ENCODE measurements at regions not wholly inside any gene's neighbourhood (a gene's known extent, or its start where the extent isn't known, plus 50 kb on each side); places are given as distances from the start of the nearest gene placed in this dataset.

DNA sequence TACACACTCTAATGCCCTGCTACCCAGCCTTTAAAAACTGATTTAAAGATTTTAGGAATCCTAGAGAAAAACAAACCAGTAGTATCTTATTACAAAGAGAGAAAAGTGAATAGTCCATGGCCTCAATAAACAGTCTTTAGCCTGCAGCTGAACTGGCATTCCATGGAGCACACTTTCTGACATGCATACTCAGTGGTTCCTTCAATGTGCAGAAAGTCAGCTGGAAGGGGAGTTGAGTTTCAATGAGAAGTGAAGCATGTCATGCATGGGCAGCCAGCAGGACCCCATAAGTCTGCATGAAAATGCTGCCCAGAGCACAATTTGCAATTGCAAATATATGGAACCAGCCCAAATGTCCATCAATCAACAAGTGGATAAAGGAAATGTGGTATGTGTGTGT, 273.7 kb downstream of the UQCRFS1 start (continued):
- TF ChIP-seq, protein P1, sequence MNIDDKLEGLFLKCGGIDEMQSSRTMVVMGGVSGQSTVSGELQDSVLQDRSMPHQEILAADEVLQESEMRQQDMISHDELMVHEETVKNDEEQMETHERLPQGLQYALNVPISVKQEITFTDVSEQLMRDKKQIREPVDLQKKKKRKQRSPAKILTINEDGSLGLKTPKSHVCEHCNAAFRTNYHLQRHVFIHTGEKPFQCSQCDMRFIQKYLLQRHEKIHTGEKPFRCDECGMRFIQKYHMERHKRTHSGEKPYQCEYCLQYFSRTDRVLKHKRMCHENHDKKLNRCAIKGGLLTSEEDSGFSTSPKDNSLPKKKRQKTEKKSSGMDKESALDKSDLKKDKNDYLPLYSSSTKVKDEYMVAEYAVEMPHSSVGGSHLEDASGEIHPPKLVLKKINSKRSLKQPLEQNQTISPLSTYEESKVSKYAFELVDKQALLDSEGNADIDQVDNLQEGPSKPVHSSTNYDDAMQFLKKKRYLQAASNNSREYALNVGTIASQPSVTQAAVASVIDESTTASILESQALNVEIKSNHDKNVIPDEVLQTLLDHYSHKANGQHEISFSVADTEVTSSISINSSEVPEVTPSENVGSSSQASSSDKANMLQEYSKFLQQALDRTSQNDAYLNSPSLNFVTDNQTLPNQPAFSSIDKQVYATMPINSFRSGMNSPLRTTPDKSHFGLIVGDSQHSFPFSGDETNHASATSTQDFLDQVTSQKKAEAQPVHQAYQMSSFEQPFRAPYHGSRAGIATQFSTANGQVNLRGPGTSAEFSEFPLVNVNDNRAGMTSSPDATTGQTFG (tag by site-specific recombination; IDR thresholded peaks at IDR 0.05; ENCODE audit: borderline replicate concordance): no peak

DNA sequence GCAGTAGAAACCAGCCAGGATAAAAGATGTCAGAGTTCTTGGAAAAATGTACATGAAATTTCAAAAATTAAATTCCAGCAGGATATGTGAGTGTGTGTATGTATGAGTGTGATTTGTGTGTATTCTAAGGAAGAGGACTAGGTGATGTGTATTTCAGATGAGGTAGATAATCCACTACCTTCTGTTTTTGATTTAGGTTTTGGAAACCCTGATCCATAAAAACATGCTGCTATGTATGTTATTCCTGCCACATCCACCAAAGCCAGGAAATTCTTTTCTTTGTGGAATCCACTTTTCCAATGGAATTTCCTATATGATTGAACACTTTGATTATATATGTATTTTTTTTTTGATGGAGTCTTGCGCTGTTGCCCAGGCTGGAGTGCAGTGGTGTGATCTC, 276.9 kb downstream of the UQCRFS1 start:
- CTCF ChIA-PET: interaction anchor here (0.7 to 1.4 kb wide), 2 partner anchors 21 to 311 kb away, joined by 3 to 4 read pairs; no protein-coding TSS in a partner anchor
- no peak for TF ChIP-seq ZNF221 (tag by site-specific recombination; IDR thresholded peaks at IDR 0.05; ENCODE audit: borderline replicate concordance)
- no peak for TF ChIP-seq SCRT2 (tag by site-specific recombination; IDR thresholded peaks at IDR 0.05)
- TF ChIP-seq, protein P2, sequence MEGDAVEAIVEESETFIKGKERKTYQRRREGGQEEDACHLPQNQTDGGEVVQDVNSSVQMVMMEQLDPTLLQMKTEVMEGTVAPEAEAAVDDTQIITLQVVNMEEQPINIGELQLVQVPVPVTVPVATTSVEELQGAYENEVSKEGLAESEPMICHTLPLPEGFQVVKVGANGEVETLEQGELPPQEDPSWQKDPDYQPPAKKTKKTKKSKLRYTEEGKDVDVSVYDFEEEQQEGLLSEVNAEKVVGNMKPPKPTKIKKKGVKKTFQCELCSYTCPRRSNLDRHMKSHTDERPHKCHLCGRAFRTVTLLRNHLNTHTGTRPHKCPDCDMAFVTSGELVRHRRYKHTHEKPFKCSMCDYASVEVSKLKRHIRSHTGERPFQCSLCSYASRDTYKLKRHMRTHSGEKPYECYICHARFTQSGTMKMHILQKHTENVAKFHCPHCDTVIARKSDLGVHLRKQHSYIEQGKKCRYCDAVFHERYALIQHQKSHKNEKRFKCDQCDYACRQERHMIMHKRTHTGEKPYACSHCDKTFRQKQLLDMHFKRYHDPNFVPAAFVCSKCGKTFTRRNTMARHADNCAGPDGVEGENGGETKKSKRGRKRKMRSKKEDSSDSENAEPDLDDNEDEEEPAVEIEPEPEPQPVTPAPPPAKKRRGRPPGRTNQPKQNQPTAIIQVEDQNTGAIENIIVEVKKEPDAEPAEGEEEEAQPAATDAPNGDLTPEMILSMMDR (tag by site-specific recombination; IDR thresholded peaks at IDR 0.05): no peak
- TF ChIP-seq, protein P3, sequence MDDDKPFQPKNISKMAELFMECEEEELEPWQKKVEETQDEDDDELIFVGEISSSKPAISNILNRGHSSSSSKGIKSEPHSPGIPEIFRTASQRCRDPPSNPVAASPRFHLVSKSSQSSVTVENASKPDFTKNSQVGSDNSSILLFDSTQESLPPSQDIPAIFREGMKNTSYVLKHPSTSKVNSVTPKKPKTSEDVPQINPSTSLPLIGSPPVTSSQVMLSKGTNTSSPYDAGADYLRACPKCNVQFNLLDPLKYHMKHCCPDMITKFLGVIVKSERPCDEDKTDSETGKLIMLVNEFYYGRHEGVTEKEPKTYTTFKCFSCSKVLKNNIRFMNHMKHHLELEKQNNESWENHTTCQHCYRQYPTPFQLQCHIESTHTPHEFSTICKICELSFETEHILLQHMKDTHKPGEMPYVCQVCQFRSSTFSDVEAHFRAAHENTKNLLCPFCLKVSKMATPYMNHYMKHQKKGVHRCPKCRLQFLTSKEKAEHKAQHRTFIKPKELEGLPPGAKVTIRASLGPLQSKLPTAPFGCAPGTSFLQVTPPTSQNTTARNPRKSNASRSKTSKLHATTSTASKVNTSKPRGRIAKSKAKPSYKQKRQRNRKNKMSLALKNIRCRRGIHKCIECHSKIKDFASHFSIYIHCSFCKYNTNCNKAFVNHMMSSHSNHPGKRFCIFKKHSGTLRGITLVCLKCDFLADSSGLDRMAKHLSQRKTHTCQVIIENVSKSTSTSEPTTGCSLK (tag by site-specific recombination; IDR thresholded peaks at IDR 0.05): no peak
- TF ChIP-seq, protein P4, sequence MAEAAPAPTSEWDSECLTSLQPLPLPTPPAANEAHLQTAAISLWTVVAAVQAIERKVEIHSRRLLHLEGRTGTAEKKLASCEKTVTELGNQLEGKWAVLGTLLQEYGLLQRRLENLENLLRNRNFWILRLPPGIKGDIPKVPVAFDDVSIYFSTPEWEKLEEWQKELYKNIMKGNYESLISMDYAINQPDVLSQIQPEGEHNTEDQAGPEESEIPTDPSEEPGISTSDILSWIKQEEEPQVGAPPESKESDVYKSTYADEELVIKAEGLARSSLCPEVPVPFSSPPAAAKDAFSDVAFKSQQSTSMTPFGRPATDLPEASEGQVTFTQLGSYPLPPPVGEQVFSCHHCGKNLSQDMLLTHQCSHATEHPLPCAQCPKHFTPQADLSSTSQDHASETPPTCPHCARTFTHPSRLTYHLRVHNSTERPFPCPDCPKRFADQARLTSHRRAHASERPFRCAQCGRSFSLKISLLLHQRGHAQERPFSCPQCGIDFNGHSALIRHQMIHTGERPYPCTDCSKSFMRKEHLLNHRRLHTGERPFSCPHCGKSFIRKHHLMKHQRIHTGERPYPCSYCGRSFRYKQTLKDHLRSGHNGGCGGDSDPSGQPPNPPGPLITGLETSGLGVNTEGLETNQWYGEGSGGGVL (tag by site-specific recombination; IDR thresholded peaks at IDR 0.05): no peak
- TF ChIP-seq, protein P5, sequence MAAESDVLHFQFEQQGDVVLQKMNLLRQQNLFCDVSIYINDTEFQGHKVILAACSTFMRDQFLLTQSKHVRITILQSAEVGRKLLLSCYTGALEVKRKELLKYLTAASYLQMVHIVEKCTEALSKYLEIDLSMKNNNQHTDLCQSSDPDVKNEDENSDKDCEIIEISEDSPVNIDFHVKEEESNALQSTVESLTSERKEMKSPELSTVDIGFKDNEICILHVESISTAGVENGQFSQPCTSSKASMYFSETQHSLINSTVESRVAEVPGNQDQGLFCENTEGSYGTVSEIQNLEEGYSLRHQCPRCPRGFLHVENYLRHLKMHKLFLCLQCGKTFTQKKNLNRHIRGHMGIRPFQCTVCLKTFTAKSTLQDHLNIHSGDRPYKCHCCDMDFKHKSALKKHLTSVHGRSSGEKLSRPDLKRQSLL (tag by site-specific recombination; IDR thresholded peaks at IDR 0.05): no peak
- TF ChIP-seq ZNF654 (tag by site-specific recombination; IDR thresholded peaks at IDR 0.05; ENCODE audit: low read depth): no peak
- TF ChIP-seq, protein P6, sequence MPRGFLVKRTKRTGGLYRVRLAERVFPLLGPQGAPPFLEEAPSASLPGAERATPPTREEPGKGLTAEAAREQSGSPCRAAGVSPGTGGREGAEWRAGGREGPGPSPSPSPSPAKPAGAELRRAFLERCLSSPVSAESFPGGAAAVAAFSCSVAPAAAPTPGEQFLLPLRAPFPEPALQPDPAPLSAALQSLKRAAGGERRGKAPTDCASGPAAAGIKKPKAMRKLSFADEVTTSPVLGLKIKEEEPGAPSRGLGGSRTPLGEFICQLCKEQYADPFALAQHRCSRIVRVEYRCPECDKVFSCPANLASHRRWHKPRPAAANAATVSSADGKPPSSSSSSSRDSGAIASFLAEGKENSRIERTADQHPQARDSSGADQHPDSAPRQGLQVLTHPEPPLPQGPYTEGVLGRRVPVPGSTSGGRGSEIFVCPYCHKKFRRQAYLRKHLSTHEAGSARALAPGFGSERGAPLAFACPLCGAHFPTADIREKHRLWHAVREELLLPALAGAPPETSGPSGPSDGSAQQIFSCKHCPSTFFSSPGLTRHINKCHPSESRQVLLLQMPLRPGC (tag by site-specific recombination; IDR thresholded peaks at IDR 0.05): no peak
- no peak for TF ChIP-seq ZNF571 (tag by site-specific recombination; IDR thresholded peaks at IDR 0.05)
- H3K4me3 ChIP-seq (ENCODE audit: low read depth, low read length): no peak overlapping the region
- no peaks in the 10 kb centered on the region for H3K36me3 ChIP-seq (ENCODE audit: control insufficient read depth in 2 of 2, insufficient read depth in 1 of 2, low read length in 2 of 2)
- H3K9me3 ChIP-seq (ENCODE audit: control insufficient read depth, insufficient read depth, low read depth, low read length): no peaks in the 10 kb centered on the region; the same call in none of the 2 replicates
- H3K4me1 ChIP-seq (ENCODE audit: control insufficient read depth, insufficient read depth, low read length): no peaks in the 10 kb centered on the region
- no peak overlapping the region for H3K27ac ChIP-seq (ENCODE audit: extremely low read depth, low read depth, low read length)
- POLR2A ChIA-PET: no interaction called here

DNA sequence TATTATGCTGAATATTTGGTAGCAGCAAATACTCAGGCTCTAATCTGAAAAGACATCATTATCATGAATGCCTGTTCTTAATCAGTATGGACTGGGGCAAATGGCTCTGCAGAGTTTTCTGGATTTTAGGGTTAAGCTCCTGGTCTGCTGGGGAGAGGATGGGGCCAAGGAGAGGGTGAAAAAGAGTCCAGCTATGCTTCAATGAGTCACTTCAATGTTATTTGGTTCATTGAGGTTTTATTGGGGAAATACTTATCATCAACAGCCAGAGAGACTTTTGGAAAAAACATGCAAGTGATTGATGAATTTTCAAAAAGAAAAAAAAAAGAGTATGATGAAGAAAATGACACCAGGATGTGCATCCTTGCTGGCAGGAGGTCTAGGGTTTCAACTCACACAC, 278.3 kb downstream of the UQCRFS1 start:
- Histone ChIP-seq H3K9me3 (ENCODE audit: control insufficient read depth, insufficient read depth, low read depth, low read length) (no peaks in the 10 kb centered on the region; the same call in none of the 2 replicates), H3K4me3 (ENCODE audit: low read depth, low read length) (no peak overlapping the region), H3K4me1 (ENCODE audit: control insufficient read depth, insufficient read depth, low read length) (no peaks in the 10 kb centered on the region), H3K36me3 (ENCODE audit: control insufficient read depth in 2 of 2, insufficient read depth in 1 of 2, low read length in 2 of 2) (no peaks in the 10 kb centered on the region), H3K27ac (ENCODE audit: extremely low read depth, low read depth, low read length) (no peak overlapping the region)
- POLR2A ChIA-PET: no interaction called here
- CTCF ChIA-PET: interaction anchor here (1.0 to 1.4 kb wide), 2 partner anchors 8 to 23 kb away, joined by 3 to 4 read pairs; no protein-coding TSS in a partner anchor
- TF ChIP-seq ZSCAN30 (tag by site-specific recombination; IDR thresholded peaks at IDR 0.05): no peak
- TF ChIP-seq ZNF114 (tag by site-specific recombination; IDR thresholded peaks at IDR 0.05): no peak
- TF ChIP-seq SP2 (tag by site-specific recombination; IDR thresholded peaks at IDR 0.05): no peak
- no peak for TF ChIP-seq ZNF654 (tag by site-specific recombination; IDR thresholded peaks at IDR 0.05; ENCODE audit: low read depth)
- no peak for TF ChIP-seq ZNF777 (tag by site-specific recombination; IDR thresholded peaks at IDR 0.05; ENCODE audit: borderline replicate concordance)
- TF ChIP-seq ZNF596 (tag by site-specific recombination; IDR thresholded peaks at IDR 0.05): no peak
- no peak for TF ChIP-seq EGR2 (tag by site-specific recombination; IDR thresholded peaks at IDR 0.05; ENCODE audit: low read depth)
- TF ChIP-seq, protein P2 (tag by site-specific recombination; IDR thresholded peaks at IDR 0.05): no peak
- no peak for TF ChIP-seq BCL11A (tag by site-specific recombination; IDR thresholded peaks at IDR 0.05; ENCODE audit: low read depth)
- no peak for TF ChIP-seq ZNF366 (tag by site-specific recombination; conservative IDR thresholded peaks at IDR 0.05)
